HuH-7.5 (cell line): ENCODE measurements at regions not wholly inside any gene's neighbourhood (a gene's known extent, or its start where the extent isn't known, plus 50 kb on each side); places are given as distances from the start of the nearest gene placed in this dataset.
"Not testable (repeated sequence)": the region's sequence is repeated elsewhere in the genome, so short reads cannot be mapped to it uniquely, and the experiment has no call there.

Experiments
- DNase-seq: peaks from one replicate; pipeline ENCODE4 v3.0.0; 2011; ENCODE audit warnings: low spot score

DNA sequence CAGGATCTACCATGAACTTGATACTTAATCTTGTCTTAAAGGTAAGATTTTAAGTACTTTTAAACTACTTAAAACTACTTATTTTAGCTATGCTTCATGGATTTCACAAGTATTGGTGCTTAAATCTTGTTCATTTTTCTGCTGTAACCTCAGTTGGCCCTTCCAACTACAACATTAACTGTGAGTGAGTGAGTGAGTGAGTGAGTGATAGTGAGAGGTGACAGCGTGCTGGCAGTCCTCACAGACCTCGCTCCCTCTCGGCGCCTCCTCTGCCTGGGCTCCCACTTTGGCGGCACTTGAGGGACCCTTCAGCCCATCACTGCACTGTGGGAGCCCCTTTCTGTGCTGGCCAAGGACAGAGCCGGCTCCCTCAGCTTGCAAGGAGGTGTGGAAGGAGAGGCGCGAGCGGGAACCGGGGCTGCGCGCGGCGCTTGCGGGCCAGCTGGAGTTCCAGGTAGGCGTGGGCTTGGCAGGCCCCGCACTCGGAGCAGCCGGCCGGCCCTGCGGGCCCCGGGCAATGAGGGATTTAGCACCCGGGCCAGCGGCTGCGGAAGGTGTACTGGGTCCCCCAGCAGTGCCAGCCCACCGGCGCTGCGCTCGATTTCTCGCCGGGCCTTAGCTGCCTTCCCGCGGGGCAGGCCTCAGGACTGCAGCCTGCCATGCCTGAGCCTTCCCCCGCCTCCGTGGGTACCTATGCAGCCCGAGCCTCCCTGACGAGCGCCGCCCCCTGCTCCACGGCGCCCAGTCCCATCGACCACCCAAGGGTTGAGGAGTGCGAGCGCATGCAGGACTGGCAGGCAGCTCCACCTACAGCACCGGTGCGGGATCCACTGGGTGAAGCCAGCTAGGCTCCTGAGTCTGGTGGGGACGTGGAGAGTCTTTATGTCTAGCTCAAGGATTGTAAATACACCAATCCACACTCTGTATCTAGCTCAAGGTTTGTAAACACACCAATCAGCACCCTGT is 1558.6 kb upstream of the SEL1L start:
- not testable (repeated sequence) for DNase-seq

DNA sequence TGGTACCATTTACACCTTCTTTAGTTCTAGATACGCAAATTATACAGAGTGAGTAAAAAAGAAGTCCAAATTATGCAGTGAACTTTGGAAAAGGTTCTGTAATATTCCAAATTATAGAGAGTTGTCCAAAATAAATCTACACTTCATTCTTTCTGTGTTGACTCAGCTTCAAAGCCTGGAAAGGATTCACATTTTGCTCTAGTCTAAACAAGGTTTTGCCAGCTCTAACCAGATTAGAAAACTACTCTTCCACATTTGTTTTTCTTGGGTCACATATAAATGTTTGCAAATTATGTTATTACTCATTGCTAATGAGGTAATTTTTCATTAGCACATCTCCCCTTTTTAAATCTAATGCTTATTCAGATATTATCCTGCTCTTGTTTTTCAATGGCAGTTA is 1562.4 kb upstream of the SEL1L start:
- DNase-seq = no peak

DNA sequence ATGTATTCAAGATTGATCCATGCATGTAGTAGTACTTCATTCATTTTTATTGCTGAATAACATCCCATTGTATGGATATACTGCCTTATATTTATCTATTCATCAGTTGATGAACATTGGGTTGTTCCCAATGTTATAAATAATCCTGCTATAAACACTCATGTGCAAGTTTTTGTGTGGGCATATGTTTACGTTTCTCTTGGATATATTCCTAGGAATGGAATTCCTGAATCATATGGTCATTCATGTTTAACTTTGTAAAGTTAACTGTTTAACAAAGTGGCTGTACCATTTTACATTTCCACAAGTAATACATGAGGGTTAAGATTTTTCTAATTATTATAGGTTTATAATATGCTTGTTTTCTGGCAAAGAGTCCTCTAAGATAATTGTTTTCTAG is 1568.2 kb upstream of the SEL1L start:
- DNase-seq = no peak

DNA sequence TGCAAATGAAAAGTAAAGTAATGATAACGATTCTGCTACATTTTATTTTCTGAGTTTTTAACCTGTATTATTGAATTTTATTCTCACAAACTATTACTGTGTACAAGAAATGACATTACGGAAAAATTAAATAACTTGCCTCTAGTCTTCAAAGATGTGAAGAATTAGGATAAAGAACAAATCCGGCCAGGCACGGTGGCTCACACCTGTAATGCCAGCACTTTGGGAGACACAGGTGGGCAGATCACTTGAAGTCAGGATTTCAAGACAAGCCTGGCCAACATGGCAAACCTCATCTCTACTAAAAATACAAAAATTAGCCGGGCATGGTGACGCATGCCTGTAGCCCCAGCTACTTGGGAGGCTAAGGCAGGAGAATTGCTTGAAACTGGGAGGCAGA is 1584.4 kb upstream of the SEL1L start:
- DNase-seq = no peak

DNA sequence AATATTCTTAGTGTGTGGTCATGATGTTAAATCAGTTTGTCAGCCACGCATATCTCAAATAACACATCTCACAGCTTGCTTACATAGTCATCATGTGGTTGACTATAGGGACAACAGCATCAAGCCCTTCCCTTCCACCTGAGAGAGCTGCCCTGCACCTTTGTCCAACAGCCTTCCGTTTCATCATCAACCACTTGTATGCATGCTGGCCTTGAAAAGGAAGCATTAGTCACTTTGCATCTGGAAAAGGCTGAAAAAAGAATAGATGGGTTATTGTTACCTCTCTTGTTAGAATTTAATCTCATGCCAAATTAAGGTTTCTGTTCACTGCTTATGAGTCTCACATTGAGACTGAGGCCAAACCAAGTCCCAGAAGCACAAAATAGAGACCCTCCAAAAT is 1586.5 kb upstream of the SEL1L start:
- no peak for DNase-seq

DNA sequence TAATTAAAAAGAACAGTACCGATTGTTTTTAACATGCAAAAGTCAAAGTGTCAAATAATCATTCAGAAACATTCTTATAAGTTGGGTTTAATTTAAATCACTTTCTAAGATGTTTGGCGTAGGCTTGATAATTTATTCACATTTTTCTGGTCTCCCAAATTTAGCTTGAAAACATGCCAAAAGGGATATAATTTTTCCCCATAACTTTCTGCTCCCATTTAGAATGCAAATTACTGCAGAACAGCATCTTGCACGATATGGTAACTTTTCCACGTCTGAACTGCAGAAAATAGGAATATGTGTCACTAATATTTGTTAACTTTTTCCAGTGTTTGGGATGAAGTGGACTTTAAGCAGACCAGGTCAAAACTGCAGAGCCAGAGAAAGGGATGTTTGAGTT is 1592.4 kb upstream of the SEL1L start:
- no peak for DNase-seq

DNA sequence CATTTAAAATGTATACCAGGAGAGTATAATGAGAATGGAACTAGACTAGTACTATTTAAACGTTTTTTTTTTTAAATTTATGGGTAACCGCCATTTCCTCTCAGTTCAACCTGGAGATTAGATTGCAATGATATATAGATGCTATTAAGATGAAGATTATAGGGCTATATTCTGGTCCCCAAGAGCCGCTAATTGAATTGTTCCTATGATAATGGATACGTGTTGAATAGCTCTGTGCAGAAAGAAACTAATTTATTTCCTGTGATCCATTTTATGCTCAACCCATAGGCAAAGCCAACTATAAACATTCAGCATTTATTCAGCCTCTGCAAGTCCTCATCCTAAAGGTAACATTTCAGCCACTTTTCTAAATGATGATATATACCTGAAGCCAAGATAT is 1595.1 kb upstream of the SEL1L start:
- DNase-seq = no peak

DNA sequence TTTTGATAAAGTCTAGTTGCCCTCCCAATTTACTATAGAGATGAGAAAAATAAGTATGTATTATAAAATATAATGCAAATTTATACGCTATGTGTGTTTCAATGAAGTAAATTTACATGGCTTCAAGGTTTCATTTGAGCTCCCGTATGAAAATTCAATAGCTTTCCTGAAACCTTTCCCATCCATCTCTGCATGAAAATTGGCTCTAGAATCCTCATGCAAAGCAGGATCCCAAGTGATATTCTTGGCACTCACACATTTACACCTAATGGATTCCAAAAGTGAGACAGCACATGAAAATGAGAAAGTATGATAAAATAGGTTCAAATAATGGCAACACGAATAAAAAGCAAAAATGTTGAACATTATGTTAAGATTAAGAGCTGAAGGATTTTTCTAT is 1595.8 kb upstream of the SEL1L start:
- no peak for DNase-seq

DNA sequence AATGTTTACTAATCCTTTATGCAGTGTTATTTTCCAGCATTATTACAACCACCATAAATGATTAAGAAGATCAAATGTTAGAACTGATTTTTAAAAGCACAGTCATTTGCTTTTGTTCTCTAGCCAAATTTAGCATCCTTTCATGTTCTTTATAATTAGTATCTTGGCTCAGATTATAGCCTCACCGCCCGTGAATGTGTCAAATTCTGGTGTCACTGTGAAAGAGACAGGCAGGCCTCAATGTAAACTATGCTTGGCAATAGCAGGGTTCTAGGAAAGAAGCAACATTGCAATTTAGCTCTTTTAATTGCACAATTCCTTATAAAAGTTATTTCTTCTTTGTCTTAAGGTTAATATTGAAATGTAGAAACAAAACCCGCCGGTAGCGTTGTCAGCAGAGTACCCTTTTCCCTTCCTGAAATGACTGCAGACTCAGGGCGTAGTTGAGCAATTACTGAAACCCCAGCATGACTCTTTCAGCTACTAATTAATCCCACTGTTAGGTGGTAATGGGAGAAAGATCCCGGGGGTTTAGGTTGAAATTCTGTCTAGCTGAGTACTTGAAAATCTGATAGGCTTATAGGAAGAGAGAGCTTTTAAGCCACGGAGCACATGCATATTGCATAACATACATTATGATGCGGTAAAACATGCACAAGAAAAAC is 1600.5 kb upstream of the SEL1L start:
- DNase-seq = no peak

DNA sequence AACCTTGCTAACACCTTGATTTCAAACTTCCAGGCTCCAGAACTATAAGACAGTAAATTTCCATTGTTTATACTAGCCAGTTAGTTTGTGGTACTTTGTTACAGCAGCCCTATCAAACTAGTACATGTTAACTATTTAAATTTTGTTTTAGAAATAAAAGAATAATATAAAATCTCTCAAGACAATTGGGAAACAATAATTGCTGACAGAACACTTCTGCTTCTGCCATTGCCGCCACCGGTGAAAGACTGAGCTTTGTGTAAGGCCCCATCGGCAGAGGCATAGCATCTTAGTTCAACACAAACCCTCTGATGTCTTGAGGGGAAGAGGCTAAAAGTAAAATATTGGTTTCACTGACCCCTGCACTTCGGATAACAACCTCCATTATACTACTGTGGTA is 1607.1 kb upstream of the SEL1L start:
- DNase-seq = no peak

DNA sequence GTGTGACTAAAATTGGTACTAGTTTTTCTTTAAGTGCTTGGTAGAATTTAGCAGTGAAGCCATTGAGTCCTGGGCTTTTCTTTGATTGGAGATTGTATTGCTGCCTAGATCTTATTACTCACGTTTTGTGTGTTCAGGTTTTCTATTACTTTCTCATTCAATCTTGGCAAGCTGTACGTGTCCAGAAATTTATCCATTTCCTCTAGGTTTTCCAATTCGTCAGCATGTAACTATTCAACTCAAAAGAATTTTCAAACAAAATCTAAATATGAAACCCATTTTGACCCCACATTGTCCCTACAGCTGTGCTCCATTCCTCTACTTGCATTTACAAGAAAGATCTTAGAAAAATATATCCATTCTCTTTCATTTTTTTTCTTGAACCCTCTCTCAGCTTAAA is 1613.4 kb upstream of the SEL1L start:
- DNase-seq = no peak

DNA sequence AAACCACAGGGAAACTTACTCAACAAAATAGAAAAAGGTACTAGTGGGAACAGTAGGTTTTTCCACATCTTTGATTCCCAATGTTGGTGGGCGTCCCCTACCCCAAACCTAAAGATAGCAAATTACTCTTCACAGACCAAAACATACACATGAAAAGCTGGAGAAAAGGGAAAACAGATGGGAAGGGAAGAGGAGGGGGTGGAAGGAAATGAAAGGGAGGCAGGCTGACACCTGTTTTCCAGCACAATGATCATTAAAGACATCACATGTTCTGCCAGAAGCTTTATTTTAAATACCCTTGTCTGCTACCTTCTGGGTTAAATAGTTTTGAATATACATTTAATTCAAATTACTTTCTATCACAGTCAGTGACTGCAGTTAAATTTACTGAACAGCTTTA is 1617.9 kb upstream of the SEL1L start:
- DNase-seq = no peak

DNA sequence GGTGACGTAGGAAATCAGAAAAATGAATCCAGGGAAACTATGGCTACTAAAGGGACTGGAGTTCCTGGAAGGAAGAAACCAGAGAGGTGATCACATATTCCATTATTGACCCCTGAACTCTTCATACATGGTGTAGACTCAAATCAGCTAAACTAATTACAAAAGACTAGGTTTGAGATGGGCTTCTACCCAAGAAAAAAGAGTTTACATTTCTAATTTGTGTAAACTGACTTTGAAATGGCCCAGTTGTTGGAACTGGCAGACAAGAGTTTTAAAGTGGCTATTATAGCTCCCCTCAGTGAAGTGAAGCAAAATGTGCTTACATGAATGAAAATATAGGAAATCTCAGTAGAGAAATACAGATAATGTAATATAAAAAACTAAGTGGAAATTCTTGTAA is 1619.4 kb upstream of the SEL1L start:
- DNase-seq = no peak

DNA sequence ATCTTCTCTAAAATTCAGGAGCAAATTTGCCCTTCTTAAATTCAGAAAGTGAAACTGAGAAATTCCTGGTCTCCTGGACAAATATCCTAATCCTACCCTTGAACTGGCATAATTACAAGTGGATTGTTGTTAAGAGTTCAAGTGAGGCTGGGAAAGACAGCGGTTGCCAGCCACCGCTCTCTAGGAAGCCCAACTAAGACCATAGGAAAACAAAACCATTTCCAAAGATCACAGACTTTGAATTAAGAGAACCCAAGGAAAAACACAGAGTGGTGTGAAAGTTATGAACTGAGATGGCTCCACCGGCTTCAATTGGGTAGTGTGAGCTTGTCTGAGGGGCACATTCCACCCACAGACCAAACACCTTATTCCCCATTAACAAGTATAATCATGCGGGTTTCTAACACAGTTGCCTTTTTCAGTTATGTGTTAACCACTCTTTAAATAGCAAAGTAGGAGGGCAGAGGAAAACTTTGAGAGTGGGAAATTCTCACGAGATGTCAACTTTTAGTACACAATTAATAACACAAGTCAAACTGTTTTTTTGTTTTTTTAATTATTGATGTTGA is 1628.8 kb upstream of the SEL1L start:
- no peak for DNase-seq

DNA sequence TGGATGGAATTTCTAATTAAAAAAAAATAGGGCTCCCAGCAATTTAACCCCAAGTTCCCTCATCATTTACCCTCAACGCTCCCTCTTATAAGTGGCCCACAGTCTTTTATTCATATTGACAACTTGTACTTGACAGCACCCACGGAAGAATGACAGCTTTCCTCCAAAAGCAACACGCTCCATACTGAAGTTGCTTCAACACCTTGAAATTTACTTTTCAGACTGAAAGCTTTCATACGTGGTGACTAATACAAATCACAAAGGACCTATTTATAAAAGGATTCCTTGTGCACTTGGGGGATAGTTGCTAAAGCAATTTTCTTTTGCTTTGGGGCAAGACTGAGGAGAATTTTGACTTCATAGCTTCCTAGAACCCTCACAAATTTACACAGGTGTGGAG is 1629.4 kb upstream of the SEL1L start:
- no peak for DNase-seq

DNA sequence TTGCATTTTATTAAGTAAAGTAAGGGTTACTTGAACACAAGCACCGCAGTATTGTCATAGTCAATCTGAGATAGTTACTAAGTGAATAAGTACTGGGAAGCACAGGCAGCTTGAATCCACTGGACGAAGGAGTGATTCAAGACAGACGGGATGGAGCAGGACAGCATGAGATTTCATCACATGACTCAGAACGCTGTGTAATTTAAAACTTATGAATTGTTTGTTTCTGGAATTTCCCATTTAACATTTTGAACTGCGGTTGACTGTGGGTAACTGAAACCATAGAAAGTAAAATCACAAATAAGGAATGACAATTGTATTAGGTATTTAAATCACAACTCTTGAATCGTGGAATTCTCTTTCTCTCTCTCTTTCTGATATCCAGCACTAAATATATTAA is 1630.4 kb upstream of the SEL1L start:
- no peak for DNase-seq

DNA sequence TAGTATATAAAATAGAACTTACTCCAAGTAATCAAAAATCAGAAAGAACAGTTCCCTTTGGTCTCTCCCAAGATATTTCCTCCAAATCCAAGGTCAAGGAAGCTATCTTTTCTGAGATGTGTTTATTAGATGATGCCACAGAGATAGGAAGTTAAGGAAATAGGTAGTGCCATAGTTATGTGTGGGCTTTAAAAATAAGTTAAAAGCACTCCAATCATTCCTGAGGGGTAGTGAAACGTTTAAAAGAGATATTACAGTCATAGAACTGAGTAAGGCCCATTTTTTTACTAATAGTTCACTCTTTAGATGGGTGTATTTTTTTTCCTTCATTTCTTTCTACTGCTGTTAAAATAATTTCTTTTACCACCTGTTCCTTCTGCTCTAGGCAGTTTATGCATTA is 1630.9 kb upstream of the SEL1L start:
- no peak for DNase-seq

DNA sequence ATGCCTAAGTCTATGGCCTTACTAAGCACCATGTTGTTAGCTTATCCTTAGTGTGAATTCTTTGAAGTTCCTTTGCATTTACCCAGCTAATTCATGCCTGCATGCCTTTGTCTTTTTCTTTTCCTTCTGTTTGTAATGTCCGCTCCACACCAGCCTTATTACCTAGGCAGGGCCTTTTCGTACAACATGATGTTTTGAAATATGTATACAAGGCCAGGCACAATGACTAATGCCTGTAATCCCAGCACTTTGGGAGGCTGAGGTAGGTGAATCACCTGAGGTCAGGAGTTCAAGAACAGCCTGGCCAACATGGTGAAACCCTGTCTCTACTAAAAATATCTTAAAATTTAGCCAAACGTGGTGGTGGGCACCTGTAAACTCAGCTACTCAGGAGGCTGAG is 1636.5 kb upstream of the SEL1L start:
- no peak for DNase-seq

DNA sequence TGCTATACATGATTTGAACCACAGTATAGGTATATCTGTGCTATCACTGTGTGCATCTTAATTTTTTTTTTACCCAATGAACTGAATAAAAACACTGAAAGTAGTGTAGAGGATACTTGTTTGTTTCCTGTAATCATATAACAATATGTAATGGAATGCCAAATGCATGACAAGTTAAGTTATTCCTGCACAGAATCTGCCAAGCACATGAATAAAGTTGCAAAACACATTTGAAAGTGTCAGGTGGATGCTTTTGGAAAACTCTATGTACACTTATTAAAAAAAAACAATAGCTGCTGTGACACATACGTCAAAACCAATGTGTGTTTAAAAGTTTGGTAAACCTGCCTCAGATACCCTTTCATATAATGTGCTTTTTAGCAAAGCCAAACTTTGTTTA is 1638.1 kb upstream of the SEL1L start:
- DNase-seq = no peak

DNA sequence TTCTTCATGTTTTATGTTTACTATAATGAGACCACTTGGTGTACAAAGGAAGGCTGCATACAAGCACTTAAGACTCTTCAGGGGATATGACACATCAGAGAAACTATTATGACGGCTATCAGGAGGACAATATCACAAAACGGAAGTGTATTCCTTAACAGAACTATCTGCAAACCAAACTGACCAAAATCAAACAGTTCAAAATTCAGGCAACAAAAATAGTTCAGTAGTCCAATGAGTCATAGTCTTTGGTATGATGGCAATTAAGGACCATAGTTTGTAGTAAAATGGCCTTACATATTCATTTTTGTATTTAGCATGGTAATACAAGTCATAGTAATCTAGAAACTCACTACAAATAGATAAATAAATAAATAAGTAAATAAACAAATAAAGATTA is 1638.7 kb upstream of the SEL1L start:
- no peak for DNase-seq

DNA sequence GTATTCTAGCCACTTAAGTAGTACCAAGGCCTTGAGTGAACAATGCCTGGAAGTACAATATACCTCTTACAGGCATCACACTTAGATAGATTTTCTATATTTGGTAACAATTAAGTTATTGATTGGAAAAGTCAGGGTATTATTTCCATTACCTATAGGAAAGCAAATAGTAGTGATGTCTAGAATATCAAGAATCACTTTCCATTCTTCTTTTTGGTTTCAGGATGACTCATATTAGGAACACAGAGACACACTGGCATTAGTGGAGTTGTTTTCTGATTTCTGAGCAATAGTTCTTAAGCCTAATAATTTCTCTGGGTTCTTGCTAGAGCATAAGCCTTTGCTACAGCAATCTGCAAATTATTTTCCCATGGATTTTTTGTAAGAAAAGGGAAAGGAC is 1640.0 kb upstream of the SEL1L start:
- no peak for DNase-seq

DNA sequence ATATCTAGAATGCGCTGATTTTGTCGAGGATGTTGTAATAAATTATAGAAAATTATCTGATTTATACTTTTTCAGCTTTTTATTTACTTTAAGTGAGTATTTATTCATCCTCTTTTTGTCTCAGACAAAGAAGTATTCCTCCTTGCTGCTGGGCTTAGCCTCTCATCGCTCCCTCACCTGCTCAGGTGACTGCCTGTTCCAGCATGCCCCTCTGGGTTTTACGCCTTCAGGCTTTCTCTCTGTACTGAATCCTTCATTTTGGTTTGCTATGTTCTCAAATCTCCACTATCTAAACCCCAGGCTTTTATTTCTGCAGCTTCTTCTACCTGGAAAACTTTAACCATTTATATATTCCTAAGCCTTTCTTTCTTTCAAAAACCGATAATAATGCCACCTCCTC is 1650.9 kb upstream of the SEL1L start:
- DNase-seq = no peak

DNA sequence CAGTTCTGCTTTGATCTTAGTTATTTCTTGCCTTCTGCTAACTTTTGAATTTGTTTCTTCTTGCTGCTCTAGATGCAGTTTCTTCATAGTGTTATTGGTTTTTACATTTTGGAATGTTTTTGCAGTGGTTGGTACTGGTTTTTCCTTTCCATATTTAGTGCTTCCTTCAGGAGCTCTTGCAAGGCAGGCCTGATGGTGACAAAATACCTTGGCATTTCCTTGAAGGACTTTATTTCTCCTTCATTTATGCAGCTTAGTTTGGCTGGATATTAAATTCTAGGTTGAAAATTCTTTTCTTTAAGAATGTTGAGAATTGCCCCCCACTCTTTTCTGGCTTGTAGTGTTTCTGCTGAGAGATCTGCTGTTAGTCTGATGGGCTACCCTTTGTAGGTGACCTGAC is 1654.7 kb upstream of the SEL1L start:
- DNase-seq = not testable (repeated sequence)
